ENCODE measurements at regions not wholly inside any gene's neighbourhood (a gene's known extent, or its start where the extent isn't known, plus 50 kb on each side); places are given as distances from the start of the nearest gene placed in this dataset.

DNA sequence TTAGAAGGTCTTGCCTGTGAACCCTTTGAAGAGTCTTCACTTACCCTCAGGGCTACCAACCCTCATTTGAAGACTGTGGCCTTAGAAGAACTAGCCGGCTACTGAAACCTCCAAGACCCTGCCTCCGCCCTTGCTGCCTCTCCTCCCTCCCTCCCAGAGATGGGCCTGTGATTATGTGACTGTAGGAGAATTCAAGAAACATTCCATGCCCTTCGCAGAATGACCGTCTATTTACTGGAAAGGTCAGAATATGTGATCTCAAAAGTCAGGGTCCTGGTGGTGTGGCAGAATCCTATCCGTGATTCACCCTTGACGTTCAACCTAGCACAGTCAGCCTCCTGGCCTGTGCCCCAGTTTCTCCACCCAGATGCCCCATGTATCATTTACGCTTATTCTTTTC is 109.6 kb downstream of the CTNND1 start:
- H2BK5ac ChIP-seq (ENCODE audit: low read length), result no peak overlapping the region
- no peak overlapping the region for H2BK120ac ChIP-seq (ENCODE audit: low read depth, low read length)
- no peak overlapping the region for H3K23ac ChIP-seq (ENCODE audit: low read depth, low read length, poor library complexity)
- H3K36me3 ChIP-seq (replicated peaks in 1 of 2; ENCODE audit: control insufficient read depth in 2 of 2, insufficient read depth in 2 of 2, low read length in 2 of 2), result no peaks in the 10 kb centered on the region
- no peak for DNase-seq (ENCODE audit: low spot score)
- H3K4me2 ChIP-seq (ENCODE audit: insufficient read depth, low read length, poor library complexity, severe bottlenecking), result no peak overlapping the region
- H3K27ac ChIP-seq (replicated peaks; ENCODE audit: low read length), result no peak overlapping the region
- H3K79me1 ChIP-seq (ENCODE audit: low read depth, low read length), result no peaks in the 10 kb centered on the region
- H3K9ac ChIP-seq (ENCODE audit: low read depth, low read length, poor library complexity), result no peak overlapping the region
- H2BK12ac ChIP-seq (ENCODE audit: low read length), result no peak overlapping the region
- no peak overlapping the region for H3K18ac ChIP-seq (ENCODE audit: low read length)
- H4K91ac ChIP-seq (ENCODE audit: low read depth, low read length, poor library complexity), result no peak overlapping the region
- H2BK15ac ChIP-seq (ENCODE audit: low read length), result no peak overlapping the region
- H3K14ac ChIP-seq (ENCODE audit: low read length), result no peak overlapping the region
- no peak overlapping the region for H4K8ac ChIP-seq (ENCODE audit: low read depth, low read length)
- H3K4me3 ChIP-seq (ENCODE audit: low read length in 2 of 2), result no peak overlapping the region
- H3K4ac ChIP-seq (ENCODE audit: low read length), result no peak overlapping the region
- H3K4me1 ChIP-seq (ENCODE audit: control insufficient read depth in 2 of 2, insufficient read depth in 1 of 2, low read depth in 1 of 2, low read length in 2 of 2), result no peaks in the 10 kb centered on the region
- no CpG with 5 or more reads among the region's 7 CpGs for WGBS, 2 donors (ENCODE audit: extremely low coverage in 2 of 2, insufficient read length in 2 of 2, insufficient replicate concordance in 1 of 2)
- H3K9me3 ChIP-seq (replicated peaks in 1 of 2; ENCODE audit: control insufficient read depth in 2 of 2, insufficient read depth in 1 of 2, low read depth in 1 of 2, low read length in 2 of 2), result peaks cover 0 to 4% of the 10 kb centered on the region in 2 donors
- no peak overlapping the region for H2AFZ ChIP-seq (ENCODE audit: low read length)
- no peaks in the 10 kb centered on the region for H3K27me3 ChIP-seq (ENCODE audit: control insufficient read depth in 3 of 3, insufficient read depth in 3 of 3, low read depth in 1 of 3, low read length in 3 of 3)
- no peak overlapping the region for H2AK5ac ChIP-seq (ENCODE audit: low read depth, low read length)

DNA sequence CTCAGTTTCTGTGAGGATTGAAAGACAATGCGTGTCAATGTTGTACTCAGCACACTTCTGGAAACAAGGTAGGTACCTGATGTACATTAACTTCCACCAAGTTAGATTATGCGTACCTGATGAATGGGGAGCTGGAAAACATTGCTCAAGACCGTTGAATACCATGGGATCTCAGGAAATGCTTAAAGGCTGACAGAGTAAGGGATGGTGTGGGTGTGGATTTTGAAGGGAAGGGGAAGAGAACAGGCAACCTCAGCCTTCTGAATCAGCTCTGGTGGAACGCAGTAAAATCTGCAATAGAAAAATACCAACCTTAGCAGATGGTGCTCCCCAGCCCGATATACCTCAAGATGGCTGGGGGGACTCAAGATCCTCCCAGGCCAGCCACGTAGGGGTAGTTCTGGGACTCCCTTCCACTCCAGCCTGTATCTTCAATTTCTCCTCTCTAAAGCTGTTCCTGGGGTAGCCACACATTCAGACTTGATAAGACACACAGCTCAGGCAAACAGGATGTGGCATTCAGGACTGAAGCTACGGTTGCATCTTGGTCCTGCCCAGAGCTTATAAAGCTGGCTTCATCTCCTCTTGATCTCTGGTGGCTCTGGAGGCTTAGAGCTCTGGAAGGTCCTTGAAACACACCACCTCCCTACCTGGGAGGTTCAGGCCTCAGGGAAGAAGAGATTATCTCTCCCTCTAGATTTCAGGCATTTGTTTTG is 111.8 kb downstream of the CTNND1 start:
- Histone ChIP-seq H3K27ac (replicated peaks; ENCODE audit: low read length) (no peak overlapping the region), H2BK5ac (ENCODE audit: low read length) (no peak overlapping the region)
- no peak for DNase-seq (ENCODE audit: low spot score)

GRCh38 chr11:57874981-57875380 is 113.4 kb downstream of the CTNND1 start:
- Histone ChIP-seq H3K23ac (ENCODE audit: low read depth, low read length, poor library complexity) (no peak overlapping the region), H2AFZ (ENCODE audit: low read length) (no peak overlapping the region), H3K4me2 (ENCODE audit: insufficient read depth, low read length, poor library complexity, severe bottlenecking) (no peak overlapping the region), H3K9ac (ENCODE audit: low read depth, low read length, poor library complexity) (no peak overlapping the region), H3K27me3 (ENCODE audit: control insufficient read depth in 3 of 3, insufficient read depth in 3 of 3, low read depth in 1 of 3, low read length in 3 of 3) (no peaks in the 10 kb centered on the region), H3K4me1 (ENCODE audit: control insufficient read depth in 2 of 2, insufficient read depth in 1 of 2, low read depth in 1 of 2, low read length in 2 of 2) (no peaks in the 10 kb centered on the region), H2AK5ac (ENCODE audit: low read depth, low read length) (no peak overlapping the region), H4K8ac (ENCODE audit: low read depth, low read length) (no peak overlapping the region), H3K27ac (replicated peaks; ENCODE audit: low read length) (no peak overlapping the region), H3K18ac (ENCODE audit: low read length) (no peak overlapping the region), H3K4ac (ENCODE audit: low read length) (no peak overlapping the region), H2BK120ac (ENCODE audit: low read depth, low read length) (no peak overlapping the region), H3K14ac (ENCODE audit: low read length) (no peak overlapping the region), H2BK15ac (ENCODE audit: low read length) (no peak overlapping the region), H3K36me3 (replicated peaks in 1 of 2; ENCODE audit: control insufficient read depth in 2 of 2, insufficient read depth in 2 of 2, low read length in 2 of 2) (no peaks in the 10 kb centered on the region), H2BK12ac (ENCODE audit: low read length) (no peak overlapping the region), H3K9me3 (replicated peaks in 1 of 2; ENCODE audit: control insufficient read depth in 2 of 2, insufficient read depth in 1 of 2, low read depth in 1 of 2, low read length in 2 of 2) (peaks cover 0 to 4% of the 10 kb centered on the region in 2 donors), H2BK5ac (ENCODE audit: low read length) (no peak overlapping the region), H3K4me3 (ENCODE audit: low read length in 2 of 2) (no peak overlapping the region), H4K91ac (ENCODE audit: low read depth, low read length, poor library complexity) (no peak overlapping the region), H3K79me1 (ENCODE audit: low read depth, low read length) (no peaks in the 10 kb centered on the region)
- no peak for DNase-seq (ENCODE audit: low spot score)
- no CpG with 5 or more reads among the region's 10 CpGs for WGBS, 2 donors (ENCODE audit: extremely low coverage in 2 of 2, insufficient read length in 2 of 2, insufficient replicate concordance in 1 of 2)

More for the DNA sequence above, 111.8 kb downstream of the CTNND1 start:
- no peak overlapping the region for H2BK15ac ChIP-seq (ENCODE audit: low read length)
- no peak overlapping the region for H4K91ac ChIP-seq (ENCODE audit: low read depth, low read length, poor library complexity)
- no peak overlapping the region for H3K4ac ChIP-seq (ENCODE audit: low read length)
- no peak overlapping the region for H3K4me2 ChIP-seq (ENCODE audit: insufficient read depth, low read length, poor library complexity, severe bottlenecking)
- no peak overlapping the region for H2AK5ac ChIP-seq (ENCODE audit: low read depth, low read length)
- H3K27me3 ChIP-seq (ENCODE audit: control insufficient read depth in 3 of 3, insufficient read depth in 3 of 3, low read depth in 1 of 3, low read length in 3 of 3), result no peaks in the 10 kb centered on the region
- H3K9ac ChIP-seq (ENCODE audit: low read depth, low read length, poor library complexity), result no peak overlapping the region
- H3K79me1 ChIP-seq (ENCODE audit: low read depth, low read length), result no peaks in the 10 kb centered on the region
- H2BK12ac ChIP-seq (ENCODE audit: low read length), result no peak overlapping the region
- H3K23ac ChIP-seq (ENCODE audit: low read depth, low read length, poor library complexity), result no peak overlapping the region
- H3K14ac ChIP-seq (ENCODE audit: low read length), result no peak overlapping the region
- no peak overlapping the region for H2AFZ ChIP-seq (ENCODE audit: low read length)
- no peaks in the 10 kb centered on the region for H3K36me3 ChIP-seq (replicated peaks in 1 of 2; ENCODE audit: control insufficient read depth in 2 of 2, insufficient read depth in 2 of 2, low read length in 2 of 2)
- H3K18ac ChIP-seq (ENCODE audit: low read length), result no peak overlapping the region
- no peaks in the 10 kb centered on the region for H3K4me1 ChIP-seq (ENCODE audit: control insufficient read depth in 2 of 2, insufficient read depth in 1 of 2, low read depth in 1 of 2, low read length in 2 of 2)
- no peak overlapping the region for H2BK120ac ChIP-seq (ENCODE audit: low read depth, low read length)
- no peak overlapping the region for H4K8ac ChIP-seq (ENCODE audit: low read depth, low read length)
- no peak overlapping the region for H3K4me3 ChIP-seq (ENCODE audit: low read length in 2 of 2)
- WGBS, 2 donors (ENCODE audit: extremely low coverage in 2 of 2, insufficient read length in 2 of 2, insufficient replicate concordance in 1 of 2), result no CpG with 5 or more reads among the region's 7 CpGs
- peaks cover 0 to 4% of the 10 kb centered on the region in 2 donors for H3K9me3 ChIP-seq (replicated peaks in 1 of 2; ENCODE audit: control insufficient read depth in 2 of 2, insufficient read depth in 1 of 2, low read depth in 1 of 2, low read length in 2 of 2)

DNA sequence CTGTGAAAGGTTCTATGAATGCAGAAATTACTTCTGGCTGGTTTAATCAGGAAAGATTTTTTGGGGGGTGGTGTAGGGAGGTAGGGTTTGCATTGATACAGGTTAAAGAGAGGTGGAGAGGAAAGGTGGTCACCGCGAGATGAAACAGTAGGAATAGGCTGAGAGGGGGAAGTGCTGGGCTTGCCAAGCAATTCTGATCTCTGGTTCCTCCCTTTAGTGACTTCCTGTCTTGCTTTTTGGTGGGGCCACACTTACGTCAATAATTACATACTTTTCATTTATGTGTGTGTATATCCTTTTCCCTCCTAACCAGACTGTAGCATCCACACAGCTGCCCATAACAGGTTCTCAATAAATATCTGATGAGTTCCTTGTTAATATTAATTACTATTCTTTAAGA is 120.0 kb downstream of the CTNND1 start:
- no peak overlapping the region for H3K4me3 ChIP-seq (ENCODE audit: low read length in 2 of 2)
- WGBS, 2 donors (ENCODE audit: extremely low coverage in 2 of 2, insufficient read length in 2 of 2, insufficient replicate concordance in 1 of 2), result no CpG with 5 or more reads among the region's 3 CpGs

More for the DNA sequence above, 120.0 kb downstream of the CTNND1 start:
- H3K18ac ChIP-seq (ENCODE audit: low read length), result no peak overlapping the region
- no peaks in the 10 kb centered on the region for H3K79me1 ChIP-seq (ENCODE audit: low read depth, low read length)
- H2BK12ac ChIP-seq (ENCODE audit: low read length), result no peak overlapping the region
- no peaks in the 10 kb centered on the region for H3K27me3 ChIP-seq (ENCODE audit: control insufficient read depth in 3 of 3, insufficient read depth in 3 of 3, low read depth in 1 of 3, low read length in 3 of 3)
- no peak overlapping the region for H2AFZ ChIP-seq (ENCODE audit: low read length)
- no peaks in the 10 kb centered on the region for H3K9me3 ChIP-seq (replicated peaks in 1 of 2; ENCODE audit: control insufficient read depth in 2 of 2, insufficient read depth in 1 of 2, low read depth in 1 of 2, low read length in 2 of 2)
- no peak overlapping the region for H3K4me2 ChIP-seq (ENCODE audit: insufficient read depth, low read length, poor library complexity, severe bottlenecking)
- no peak overlapping the region for H2BK120ac ChIP-seq (ENCODE audit: low read depth, low read length)
- H2BK5ac ChIP-seq (ENCODE audit: low read length), result no peak overlapping the region
- H3K23ac ChIP-seq (ENCODE audit: low read depth, low read length, poor library complexity), result no peak overlapping the region
- H3K4me1 ChIP-seq (ENCODE audit: control insufficient read depth in 2 of 2, insufficient read depth in 1 of 2, low read depth in 1 of 2, low read length in 2 of 2), result no peaks in the 10 kb centered on the region
- H3K36me3 ChIP-seq (replicated peaks in 1 of 2; ENCODE audit: control insufficient read depth in 2 of 2, insufficient read depth in 2 of 2, low read length in 2 of 2), result no peaks in the 10 kb centered on the region
- no peak overlapping the region for H3K14ac ChIP-seq (ENCODE audit: low read length)
- DNase-seq (ENCODE audit: low spot score), result no peak
- H4K91ac ChIP-seq (ENCODE audit: low read depth, low read length, poor library complexity), result no peak overlapping the region
- no peak overlapping the region for H3K27ac ChIP-seq (replicated peaks; ENCODE audit: low read length)
- H2BK15ac ChIP-seq (ENCODE audit: low read length), result no peak overlapping the region
- no peak overlapping the region for H3K9ac ChIP-seq (ENCODE audit: low read depth, low read length, poor library complexity)
- H2AK5ac ChIP-seq (ENCODE audit: low read depth, low read length), result no peak overlapping the region
- H3K4ac ChIP-seq (ENCODE audit: low read length), result no peak overlapping the region
- H4K8ac ChIP-seq (ENCODE audit: low read depth, low read length), result no peak overlapping the region

Measured in neuronal stem cell (in vitro differentiated cells).